ENCODE measurements at regions not wholly inside any gene's neighbourhood (a gene's known extent, or its start where the extent isn't known, plus 50 kb on each side); places are given as distances from the start of the nearest gene placed in this dataset.
A peak's percentile ranks its signal among the peaks of the same experiment; 100 is the strongest.

GRCh38 chrX:151476604-151477303 lies 79.7 kb downstream of the VMA21 start:
- Histone ChIP-seq H3K4me3 (ENCODE audit: insufficient read length, low read depth) (no peak overlapping the region), H3K36me3 (ENCODE audit: insufficient read depth, insufficient read length, low read length) (no peaks in the 10 kb centered on the region), H3K9me3 (ENCODE audit: insufficient read depth, low read length) (no peaks in the 10 kb centered on the region), H3K27me3 (ENCODE audit: insufficient read depth, insufficient read length) (no peaks in the 10 kb centered on the region), H3K9ac (ENCODE audit: insufficient read length, low read depth) (no peak overlapping the region), H3K4me1 (ENCODE audit: insufficient read depth, insufficient read length) (no peaks in the 10 kb centered on the region)
- peak; percentile 27 for DNase-seq (ENCODE audit: low read depth, low spot score)
- TF ChIP-seq YY1 (IDR thresholded peaks at IDR 0.05; ENCODE audit: insufficient read depth, insufficient read length) = no peak
- TF ChIP-seq ZNF274 (IDR thresholded peaks at IDR 0.05; ENCODE audit: low read depth, low read length) = no peak
- no peak for TF ChIP-seq SUZ12 (IDR thresholded peaks at IDR 0.05; ENCODE audit: extremely low read depth, insufficient read depth, insufficient read length)

GRCh38 chrX:151478058-151478457 lies 81.1 kb downstream of the VMA21 start:
- Histone ChIP-seq H3K4me3 (ENCODE audit: insufficient read length, low read depth) (no peak overlapping the region), H3K4me1 (ENCODE audit: insufficient read depth, insufficient read length) (no peaks in the 10 kb centered on the region), H3K9ac (ENCODE audit: insufficient read length, low read depth) (no peak overlapping the region), H3K9me3 (ENCODE audit: insufficient read depth, low read length) (no peaks in the 10 kb centered on the region), H3K36me3 (ENCODE audit: insufficient read depth, insufficient read length, low read length) (no peaks in the 10 kb centered on the region), H3K27me3 (ENCODE audit: insufficient read depth, insufficient read length) (no peaks in the 10 kb centered on the region)
- DNase-seq (ENCODE audit: low read depth, low spot score) = no peak
- TF ChIP-seq ZNF274 (IDR thresholded peaks at IDR 0.05; ENCODE audit: low read depth, low read length) = no peak
- TF ChIP-seq YY1 (IDR thresholded peaks at IDR 0.05; ENCODE audit: insufficient read depth, insufficient read length) = no peak
- TF ChIP-seq SUZ12 (IDR thresholded peaks at IDR 0.05; ENCODE audit: extremely low read depth, insufficient read depth, insufficient read length) = no peak

GRCh38 chrX:151488677-151489076 lies 74.8 kb upstream of the PASD1 start:
- Histone ChIP-seq H3K4me1 (ENCODE audit: insufficient read depth, insufficient read length) (no peaks in the 10 kb centered on the region), H3K4me3 (ENCODE audit: insufficient read length, low read depth) (no peak overlapping the region), H3K36me3 (ENCODE audit: insufficient read depth, insufficient read length, low read length) (no peaks in the 10 kb centered on the region), H3K9ac (ENCODE audit: insufficient read length, low read depth) (no peak overlapping the region), H3K9me3 (ENCODE audit: insufficient read depth, low read length) (no peaks in the 10 kb centered on the region), H3K27me3 (ENCODE audit: insufficient read depth, insufficient read length) (no peaks in the 10 kb centered on the region)
- TF ChIP-seq YY1 (IDR thresholded peaks at IDR 0.05; ENCODE audit: insufficient read depth, insufficient read length) (no peak), ZNF274 (IDR thresholded peaks at IDR 0.05; ENCODE audit: low read depth, low read length) (no peak), SUZ12 (IDR thresholded peaks at IDR 0.05; ENCODE audit: extremely low read depth, insufficient read depth, insufficient read length) (no peak)
- no peak for DNase-seq (ENCODE audit: low read depth, low spot score)

- Histone ChIP-seq H3K4me1 (ENCODE audit: insufficient read depth, insufficient read length) (no peaks in the 10 kb centered on the region), H3K27me3 (ENCODE audit: insufficient read depth, insufficient read length) (no peaks in the 10 kb centered on the region), H3K9me3 (ENCODE audit: insufficient read depth, low read length) (no peaks in the 10 kb centered on the region), H3K36me3 (ENCODE audit: insufficient read depth, insufficient read length, low read length) (no peaks in the 10 kb centered on the region), H3K4me3 (ENCODE audit: insufficient read length, low read depth) (no peak overlapping the region), H3K9ac (ENCODE audit: insufficient read length, low read depth) (no peak overlapping the region)
- TF ChIP-seq YY1 (IDR thresholded peaks at IDR 0.05; ENCODE audit: insufficient read depth, insufficient read length) = no peak
- TF ChIP-seq ZNF274 (IDR thresholded peaks at IDR 0.05; ENCODE audit: low read depth, low read length) = no peak
- TF ChIP-seq SUZ12 (IDR thresholded peaks at IDR 0.05; ENCODE audit: extremely low read depth, insufficient read depth, insufficient read length) = no peak
- no peak for DNase-seq (ENCODE audit: low read depth, low spot score)
Observed at GRCh38 chrX:151505796-151506195, 57.7 kb upstream of the PASD1 start.

DNA sequence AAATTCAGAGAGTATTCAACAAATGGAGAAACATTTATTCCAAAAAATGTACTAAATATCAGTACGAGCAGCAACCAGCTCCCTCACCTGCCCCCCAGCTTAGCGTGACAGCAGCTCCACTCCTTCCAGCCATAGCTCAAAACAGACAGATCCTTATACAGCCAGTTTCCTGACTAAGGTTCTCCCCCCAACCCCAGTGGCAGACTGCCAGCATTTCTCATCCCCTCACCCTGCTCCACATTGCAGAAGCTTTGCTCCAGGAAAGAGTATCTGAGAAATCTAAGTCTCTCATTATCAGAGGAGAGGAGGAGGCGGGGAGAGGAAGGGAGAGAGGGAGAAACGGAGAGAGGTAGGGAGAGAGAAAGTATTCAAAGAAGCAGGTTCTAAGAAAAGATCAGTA lies 53.3 kb upstream of the PASD1 start:
- H3K27me3 ChIP-seq (ENCODE audit: insufficient read depth, insufficient read length) = no peaks in the 10 kb centered on the region
- H3K4me3 ChIP-seq (ENCODE audit: insufficient read length, low read depth) = no peak overlapping the region
- H3K4me1 ChIP-seq (ENCODE audit: insufficient read depth, insufficient read length) = no peaks in the 10 kb centered on the region
- TF ChIP-seq YY1 (IDR thresholded peaks at IDR 0.05; ENCODE audit: insufficient read depth, insufficient read length) (no peak), SUZ12 (IDR thresholded peaks at IDR 0.05; ENCODE audit: extremely low read depth, insufficient read depth, insufficient read length) (no peak), ZNF274 (IDR thresholded peaks at IDR 0.05; ENCODE audit: low read depth, low read length) (no peak)
- no peak for DNase-seq (ENCODE audit: low read depth, low spot score)
- H3K9me3 ChIP-seq (ENCODE audit: insufficient read depth, low read length) = no peaks in the 10 kb centered on the region
- H3K9ac ChIP-seq (ENCODE audit: insufficient read length, low read depth) = no peak overlapping the region
- no peaks in the 10 kb centered on the region for H3K36me3 ChIP-seq (ENCODE audit: insufficient read depth, insufficient read length, low read length)

GRCh38 chrX:151513472-151513871 lies 50.0 kb upstream of the PASD1 start:
- Histone ChIP-seq H3K9ac (ENCODE audit: insufficient read length, low read depth) (no peak overlapping the region), H3K27me3 (ENCODE audit: insufficient read depth, insufficient read length) (no peaks in the 10 kb centered on the region), H3K4me1 (ENCODE audit: insufficient read depth, insufficient read length) (no peaks in the 10 kb centered on the region), H3K4me3 (ENCODE audit: insufficient read length, low read depth) (no peak overlapping the region), H3K9me3 (ENCODE audit: insufficient read depth, low read length) (no peaks in the 10 kb centered on the region), H3K36me3 (ENCODE audit: insufficient read depth, insufficient read length, low read length) (no peaks in the 10 kb centered on the region)
- TF ChIP-seq ZNF274 (IDR thresholded peaks at IDR 0.05; ENCODE audit: low read depth, low read length) = no peak
- TF ChIP-seq SUZ12 (IDR thresholded peaks at IDR 0.05; ENCODE audit: extremely low read depth, insufficient read depth, insufficient read length) = no peak
- TF ChIP-seq YY1 (IDR thresholded peaks at IDR 0.05; ENCODE audit: insufficient read depth, insufficient read length) = no peak
- no peak for DNase-seq (ENCODE audit: low read depth, low spot score)
